H1 (cell line): ENCODE measurements at regions not wholly inside any gene's neighbourhood (a gene's known extent, or its start where the extent isn't known, plus 50 kb on each side); places are given as distances from the start of the nearest gene placed in this dataset.

ENCODE experiments used
- CTCF ChIA-PET: fragments of 300-600 bp; sonication (Branson Sonifier 250); formaldehyde crosslinking; loops from one replicate; lab custom pipeline; 2021; ENCODE audit not compliant: partially characterized antibody; lab: Charles Lee
- POLR2A ChIA-PET: fragments of 300-600 bp; sonication (Branson Sonifier 250); formaldehyde crosslinking; loops from one replicate; lab custom pipeline; 2021; ENCODE audit warnings: inconsistent platforms; ENCODE audit not compliant: partially characterized antibody; lab: Charles Lee
- DNase-seq, 2 experiments: peaks; one replicate each; pipeline versions ENCODE4 v3.0.0 to v3.0.0-alpha.2; 2010 to 2022; ENCODE audit warnings: low spot score in 2 of 2, low read depth in 1 of 2, mixed read lengths in 1 of 2
- FAIRE-seq: peaks from 2 replicates; lab custom pipeline; 2011; peaks lifted over from hg19 to GRCh38; lab: Jason Lieb, UNC
- H2AFZ ChIP-seq: 2 replicates; pipeline ENCODE4 v1.8.1; 2012; ENCODE audit warnings: low read length, inconsistent platforms
- H2AK5ac ChIP-seq: 2 replicates; pipeline ENCODE4 v1.6.1; 2013; ENCODE audit warnings: low read depth, low read length
- H2BK120ac ChIP-seq: replicated peaks from 2 replicates; pipeline ENCODE3; 2013; ENCODE audit warnings: low read depth, low read length, inconsistent platforms
- H2BK12ac ChIP-seq: 2 replicates; pipeline ENCODE4 v1.6.1; 2013; ENCODE audit warnings: low read depth, low read length
- H2BK15ac ChIP-seq: 2 replicates; pipeline ENCODE4 v1.6.1; 2013; ENCODE audit warnings: low read length
- H2BK20ac ChIP-seq: 2 replicates; pipeline ENCODE4 v1.6.1; 2013; ENCODE audit warnings: low read length
- H2BK5ac ChIP-seq: 2 replicates; pipeline ENCODE4 v1.6.1; 2013; ENCODE audit warnings: low read depth, low read length
- H3K14ac ChIP-seq: 2 replicates; pipeline ENCODE4 v1.6.1; 2013; ENCODE audit warnings: inconsistent platforms; ENCODE audit not compliant: insufficient read length
- H3K18ac ChIP-seq: 2 replicates; pipeline ENCODE4 v1.6.1; 2013; ENCODE audit warnings: low read length; ENCODE audit errors: extremely low read depth
- H3K23ac ChIP-seq: 2 replicates; pipeline ENCODE4 v1.6.1; 2013; ENCODE audit warnings: inconsistent platforms; ENCODE audit not compliant: insufficient read length
- H3K23me2 ChIP-seq: 2 replicates; pipeline ENCODE4 v1.6.1; 2013; ENCODE audit warnings: low read depth, low read length
- H3K27ac ChIP-seq: 2 replicates; pipeline ENCODE4 v1.6.1; 2011; ENCODE audit warnings: low read depth, low read length, inconsistent platforms
- H3K27me3 ChIP-seq, 4 experiments: replicated peaks in 1 of 4; 1 replicate in 1 of 4; 2 replicates in 3 of 4; pipeline versions ENCODE4 v1.6.1 to v1.8.1; 2011 to 2013; ENCODE audit warnings: low read length in 3 of 4, mild to moderate bottlenecking in 3 of 4, inconsistent platforms in 2 of 4, mixed read lengths in 2 of 4, moderate library complexity in 1 of 4; ENCODE audit not compliant: control insufficient read depth in 3 of 4, insufficient read depth in 3 of 4; ENCODE audit errors: extremely low read depth in 1 of 4
- H3K36me3 ChIP-seq, 4 experiments: 2 replicates each; pipeline versions ENCODE4 v1.6.1 to v1.8.1; 2011 to 2013; ENCODE audit warnings: mild to moderate bottlenecking in 4 of 4, low read length in 3 of 4, moderate library complexity in 2 of 4, control low read depth in 1 of 4, inconsistent platforms in 1 of 4; ENCODE audit not compliant: insufficient read depth in 4 of 4, control insufficient read depth in 2 of 4
- H3K4ac ChIP-seq: replicated peaks from 2 replicates; pipeline ENCODE3; 2013; ENCODE audit warnings: low read length, low read depth, mixed read lengths, inconsistent platforms; ENCODE audit not compliant: insufficient read length
- H3K4me1 ChIP-seq, 4 experiments: replicated peaks in 1 of 4; 1 replicate in 1 of 4; 2 replicates in 3 of 4; pipeline versions ENCODE4 v1.6.1 to v1.8.1; 2011 to 2013; ENCODE audit warnings: low read length in 3 of 4, inconsistent platforms in 2 of 4, mixed read lengths in 1 of 4; ENCODE audit not compliant: insufficient read depth in 4 of 4, control insufficient read depth in 3 of 4
- H3K4me2 ChIP-seq, 2 experiments: 2 replicates each; pipeline versions ENCODE4 v1.6.1 to v1.8.1; 2011 to 2013; ENCODE audit warnings: low read depth in 2 of 2, low read length in 2 of 2, control low read depth in 1 of 2, inconsistent platforms in 1 of 2, mild to moderate bottlenecking in 1 of 2; ENCODE audit not compliant: insufficient read depth in 1 of 2
- H3K4me3 ChIP-seq, 4 experiments: fragments of 200-600, 300-600 bp in 1 of 4; sonication (generic), shearing (Covaris generic), sonication (Bioruptor Twin) in 1 of 4; 2 replicates each; pipeline versions ENCODE4 v1.5.1 to v1.8.1; 2011 to 2016; ENCODE audit warnings: low read length in 4 of 4, low read depth in 3 of 4, control low read depth in 2 of 4, inconsistent platforms in 2 of 4, mild to moderate bottlenecking in 2 of 4, mixed read lengths in 1 of 4, moderate library complexity in 1 of 4; ENCODE audit not compliant: insufficient read depth in 2 of 4; ENCODE audit errors: extremely low read depth in 1 of 4
- H3K56ac ChIP-seq: replicated peaks from 2 replicates; pipeline ENCODE3; 2013; ENCODE audit warnings: low read depth, mild to moderate bottlenecking, mixed read lengths, low read length, inconsistent platforms; ENCODE audit not compliant: insufficient read length
- H3K79me1 ChIP-seq: 2 replicates; pipeline ENCODE4 v1.6.1; 2013; ENCODE audit warnings: low read depth, low read length, control low read depth
- H3K79me2 ChIP-seq, 2 experiments: 2 replicates each; pipeline versions ENCODE4 v1.6.1 to v1.8.1; 2012 to 2013; ENCODE audit warnings: low read length in 2 of 2, mild to moderate bottlenecking in 2 of 2, inconsistent platforms in 1 of 2; ENCODE audit not compliant: insufficient read depth in 2 of 2, control insufficient read depth in 1 of 2
- H3K9ac ChIP-seq, 4 experiments: replicated peaks in 1 of 4; 1 replicate in 1 of 4; 2 replicates in 3 of 4; pipeline versions ENCODE4 v1.6.1 to v1.8.1; 2011 to 2013; ENCODE audit warnings: low read depth in 3 of 4, low read length in 3 of 4, control low read depth in 2 of 4, mild to moderate bottlenecking in 2 of 4, moderate library complexity in 2 of 4, inconsistent platforms in 1 of 4; ENCODE audit errors: extremely low read depth in 1 of 4
- H3K9me3 ChIP-seq, 2 experiments: 2 replicates each; pipeline versions ENCODE4 v1.6.1 to v1.8.1; 2012 to 2013; ENCODE audit warnings: mild to moderate bottlenecking in 2 of 2, moderate library complexity in 2 of 2, control low read depth in 1 of 2, inconsistent platforms in 1 of 2, low read depth in 1 of 2, low read length in 1 of 2, mixed read lengths in 1 of 2; ENCODE audit not compliant: insufficient read depth in 2 of 2
- H4K20me1 ChIP-seq, 2 experiments: replicated peaks in 1 of 2; 2 replicates each; pipeline versions ENCODE3 to v1.8.1; 2011 to 2013; ENCODE audit warnings: inconsistent platforms in 2 of 2, low read length in 2 of 2, mild to moderate bottlenecking in 1 of 2; ENCODE audit not compliant: insufficient read depth in 2 of 2, control insufficient read depth in 1 of 2
- H4K5ac ChIP-seq: 2 replicates; pipeline ENCODE4 v1.6.1; 2013; ENCODE audit warnings: low read length, low read depth, mixed read lengths, inconsistent platforms; ENCODE audit not compliant: insufficient read length
- H4K8ac ChIP-seq: 2 replicates; pipeline ENCODE4 v1.8.0; 2013; ENCODE audit warnings: mild to moderate bottlenecking, moderate library complexity, low read length, inconsistent platforms; ENCODE audit not compliant: insufficient read depth; ENCODE audit errors: extremely low read depth
- H4K91ac ChIP-seq: replicated peaks from 2 replicates; pipeline ENCODE3; 2013; ENCODE audit warnings: low read length, mixed read lengths, inconsistent platforms; ENCODE audit not compliant: insufficient read length
- SP2 ChIP-seq: IDR thresholded peaks from 2 replicates; pipeline ENCODE4 v1.6.1; 2012; ENCODE audit warnings: mild to moderate bottlenecking, low read length, inconsistent platforms
- YY1 ChIP-seq: IDR thresholded peaks from 2 replicates; pipeline ENCODE4 v1.6.1; 2011; ENCODE audit warnings: low read depth, mild to moderate bottlenecking, low read length
- WGBS, 2 experiments: shearing (Covaris generic) in 1 of 2; methylation state at CpG; one replicate each; pipeline versions ENCODE4 v1.1.6 to v1.1.7; 2013 to 2015; ENCODE audit warnings: low lambda C conversion rate in 2 of 2, mixed read lengths in 2 of 2, inconsistent platforms in 1 of 2, low coverage in 1 of 2, missing lambda C conversion rate in 1 of 2; ENCODE audit not compliant: insufficient replicate concordance in 2 of 2, insufficient coverage in 1 of 2, insufficient read length in 1 of 2; ENCODE audit errors: extremely low coverage in 1 of 2, missing lambda C conversion rate in 1 of 2; 5-methylcytosine and 5-hydroxymethylcytosine counted together

DNA sequence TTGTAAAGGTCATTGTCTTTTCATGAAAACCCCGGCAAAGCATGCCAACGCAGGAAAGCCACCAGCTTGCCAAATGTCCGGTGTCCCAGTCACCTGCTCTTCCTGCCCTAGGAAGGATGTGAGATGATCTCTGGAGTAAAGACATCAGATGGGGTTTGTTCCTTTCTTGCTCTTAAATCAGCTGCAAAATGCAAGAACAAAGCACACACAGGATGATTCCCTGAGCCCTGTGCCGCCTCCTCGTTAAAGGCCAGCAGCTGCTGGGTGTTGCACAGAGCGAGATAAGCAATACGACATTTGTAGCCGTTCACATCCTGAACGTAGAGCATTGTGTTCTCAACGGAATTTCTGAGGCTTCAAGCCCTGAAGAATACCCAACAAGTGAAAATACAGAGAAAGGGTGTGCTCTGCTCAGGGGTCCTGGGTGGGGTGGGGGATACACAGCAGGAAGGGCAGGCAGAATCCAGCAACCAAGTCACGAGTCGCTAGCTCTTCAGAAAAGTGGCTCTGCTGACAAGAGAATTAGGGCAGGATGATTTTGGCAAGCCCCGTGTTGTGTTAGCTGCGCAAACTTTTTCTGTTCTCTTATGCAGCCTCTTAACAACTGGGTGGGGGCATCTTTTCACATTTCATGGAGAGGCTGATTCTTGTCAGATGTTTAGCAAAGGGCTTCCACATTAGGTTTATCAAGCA, 229.2 kb upstream of the MAP3K1 start:
- Histone ChIP-seq H2AFZ (peak overlapping the region; percentile 18; the same call in 1 of the 2 replicates), H4K91ac (no peak overlapping the region), H3K23me2 (no peaks in the 10 kb centered on the region), H3K79me1 (no peaks in the 10 kb centered on the region), H3K4ac (no peak overlapping the region), H3K36me3 (no peaks in the 10 kb centered on the region), H2AK5ac (no peak overlapping the region), H3K27ac (no peak overlapping the region), H2BK5ac (0 out of 2 replicates have a peak overlapping the region, but pooled peaks have one; percentile 46), H2BK12ac (no peak overlapping the region), H3K9ac (no peak overlapping the region), H3K4me2 (no peak overlapping the region), H4K20me1 (no peaks in the 10 kb centered on the region), H3K4me1 (peaks cover 0 to 3% (median 0%) of the 10 kb centered on the region in 4 experiments; a peak in 1 of 7 replicates), H4K8ac (no peak overlapping the region), H3K27me3 (no peaks in the 10 kb centered on the region), H3K9me3 (peaks cover 5% of the 10 kb centered on the region in 2 experiments; a peak in 2 of 4 replicates), H3K18ac (no peak overlapping the region), H2BK15ac (no peak overlapping the region), H4K5ac (no peak overlapping the region), H2BK20ac (no peak overlapping the region), H2BK120ac (no peak overlapping the region), H3K79me2 (no peaks in the 10 kb centered on the region), H3K23ac (no peak overlapping the region), H3K4me3 (no peak overlapping the region), H3K14ac (no peak overlapping the region), H3K56ac (no peak overlapping the region)
- 88% methylated on average over 13 of the region's 14 CpGs; no CpG with 5 or more reads in 1 of the 2 experiments for WGBS, 2 experiments
- no peak for DNase-seq
- FAIRE-seq = no peak
- ChIA-PET POLR2A (no interaction called here), CTCF (no interaction called here)
- TF ChIP-seq YY1 (no peak), SP2 (no peak)
